ENCODE measurements at regions not wholly inside any gene's neighbourhood (a gene's known extent, or its start where the extent isn't known, plus 50 kb on each side); places are given as distances from the start of the nearest gene placed in this dataset.

GRCh38 chr1:222126052-222126451, 384.2 kb upstream of the DUSP10 start:
- Histone ChIP-seq H3K4me1 (no peaks in the 10 kb centered on the region), H3K36me3 (no peaks in the 10 kb centered on the region), H3K9ac (ENCODE audit: low read depth in 2 of 2, low read length in 2 of 2) (no peak overlapping the region), H3K27ac (no peak overlapping the region), H3K27me3 (no peaks in the 10 kb centered on the region), H3K4me3 (no peak overlapping the region), H3K9me3 (no peaks in the 10 kb centered on the region)
- TF ChIP-seq CTCF (IDR thresholded peaks at IDR 0.05) = no peak
- intact Hi-C loops (cut with DNase I) = loop anchor here (10.0 kb wide), 1 partner anchor 329 kb away; no protein-coding TSS in a partner anchor
- peak; percentile 30 for DNase-seq

DNA sequence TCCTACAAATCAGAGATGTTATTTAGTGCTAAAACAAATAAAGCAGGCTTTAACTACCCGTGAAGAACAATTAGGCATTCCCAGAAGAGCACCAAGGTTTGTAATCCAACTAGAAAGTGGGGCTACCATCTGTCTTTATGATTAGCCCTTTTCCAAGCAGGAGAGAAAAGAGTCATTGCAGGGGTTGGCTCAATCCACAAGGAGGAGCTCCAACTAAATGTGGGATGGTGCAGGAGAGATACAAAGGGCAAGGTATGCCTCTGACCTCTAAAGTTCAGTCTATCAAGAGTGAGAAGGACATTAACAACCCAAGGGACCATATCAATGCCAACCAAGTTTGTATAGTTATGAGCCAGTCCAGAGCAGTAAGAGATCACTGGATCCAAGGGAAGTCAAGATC, 382.7 kb upstream of the DUSP10 start:
- intact Hi-C loops (cut with DNase I) = loop anchor here (10.0 kb wide), 1 partner anchor 330 kb away; no protein-coding TSS in a partner anchor
- TF ChIP-seq CTCF (IDR thresholded peaks at IDR 0.05) = no peak

GRCh38 chr1:222123111-222123510, 381.2 kb upstream of the DUSP10 start:
- H3K4me1 ChIP-seq = no peaks in the 10 kb centered on the region
- no peak overlapping the region for H3K4me3 ChIP-seq
- no peaks in the 10 kb centered on the region for H3K36me3 ChIP-seq
- H3K27ac ChIP-seq = no peak overlapping the region
- TF ChIP-seq CTCF (IDR thresholded peaks at IDR 0.05) = no peak
- no peaks in the 10 kb centered on the region for H3K27me3 ChIP-seq
- H3K9ac ChIP-seq (ENCODE audit: low read depth in 2 of 2, low read length in 2 of 2) = no peak overlapping the region
- intact Hi-C loops (cut with DNase I) = loop anchor here (10.0 kb wide), 1 partner anchor 332 kb away; no protein-coding TSS in a partner anchor
- H3K9me3 ChIP-seq = no peaks in the 10 kb centered on the region
- no peak for DNase-seq

More for the DNA sequence above, 382.7 kb upstream of the DUSP10 start:
- Histone ChIP-seq H3K4me3 (no peak overlapping the region), H3K4me1 (no peaks in the 10 kb centered on the region), H3K27me3 (no peaks in the 10 kb centered on the region), H3K36me3 (no peaks in the 10 kb centered on the region), H3K27ac (no peak overlapping the region), H3K9me3 (no peaks in the 10 kb centered on the region), H3K9ac (ENCODE audit: low read depth in 2 of 2, low read length in 2 of 2) (no peak overlapping the region)
- DNase-seq = no peak

DNA sequence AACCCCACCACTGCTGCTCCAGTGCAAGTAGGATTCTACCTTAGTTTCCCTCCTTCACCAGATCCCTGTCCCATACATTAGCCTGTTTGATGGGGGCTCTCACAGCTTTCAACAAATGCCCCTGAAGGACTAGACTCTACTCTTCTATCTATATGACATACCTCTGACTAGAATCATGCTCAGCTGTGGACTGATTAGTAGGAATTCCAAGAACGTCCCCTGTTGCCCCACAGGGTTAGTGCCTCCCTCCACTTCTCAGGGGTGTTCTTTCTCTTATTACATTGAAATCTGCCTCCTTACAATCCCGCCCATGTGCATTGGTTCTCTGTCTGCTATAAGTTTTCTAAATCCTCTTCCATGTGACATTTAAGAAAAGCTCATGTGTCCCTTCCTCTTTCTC, 375.9 kb upstream of the DUSP10 start:
- Histone ChIP-seq H3K9me3 (no peaks in the 10 kb centered on the region), H3K36me3 (no peaks in the 10 kb centered on the region), H3K27me3 (no peaks in the 10 kb centered on the region), H3K4me3 (no peak overlapping the region), H3K4me1 (no peaks in the 10 kb centered on the region), H3K27ac (no peak overlapping the region), H3K9ac (ENCODE audit: low read depth in 2 of 2, low read length in 2 of 2) (no peak overlapping the region)
- TF ChIP-seq CTCF (IDR thresholded peaks at IDR 0.05) = no peak
- DNase-seq = no peak
- intact Hi-C loops (cut with DNase I) = no loop called here

DNA sequence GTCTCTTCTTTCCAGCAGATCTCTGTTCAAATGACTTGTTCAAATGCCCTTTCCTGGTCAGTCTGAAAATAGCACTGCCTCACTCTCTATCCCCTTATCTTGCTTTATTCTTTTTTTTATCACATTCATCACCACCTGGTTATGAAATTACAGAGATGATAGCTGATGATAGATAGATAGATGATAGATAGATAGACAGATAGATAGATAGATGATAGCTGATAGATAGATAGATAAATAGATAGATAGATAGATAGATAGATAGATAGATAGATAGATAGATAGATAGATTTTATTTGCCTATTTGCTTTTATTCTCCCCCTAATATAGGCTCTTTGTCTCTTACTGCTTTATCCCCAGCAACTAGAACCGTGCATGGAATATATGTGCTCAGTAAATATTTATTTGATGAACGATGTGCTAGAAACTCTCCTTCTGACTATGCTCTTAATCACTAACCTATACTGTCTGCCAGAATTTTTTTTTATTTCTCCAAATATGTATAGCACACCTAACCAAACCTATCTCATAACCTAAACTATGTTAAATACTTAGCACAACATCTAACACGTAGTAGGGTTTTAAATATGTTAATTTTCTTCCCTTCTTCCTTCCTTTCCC, 372.8 kb upstream of the DUSP10 start:
- no peaks in the 10 kb centered on the region for H3K27me3 ChIP-seq
- H3K4me3 ChIP-seq = no peak overlapping the region
- H3K27ac ChIP-seq = no peak overlapping the region
- H3K9ac ChIP-seq (ENCODE audit: low read depth in 2 of 2, low read length in 2 of 2) = no peak overlapping the region
- TF ChIP-seq CTCF (IDR thresholded peaks at IDR 0.05) = no peak
- intact Hi-C loops (cut with DNase I) = no loop called here
- no peaks in the 10 kb centered on the region for H3K36me3 ChIP-seq
- DNase-seq = no peak
- no peaks in the 10 kb centered on the region for H3K9me3 ChIP-seq
- H3K4me1 ChIP-seq = no peaks in the 10 kb centered on the region
